Psoas muscle (tissue), 7 donors: ENCODE measurements at regions not wholly inside any gene's neighbourhood (a gene's known extent, or its start where the extent isn't known, plus 50 kb on each side); places are given as distances from the start of the nearest gene placed in this dataset.

ENCODE experiments used
- ATAC-seq, 4 donors: fragments of 200-7000 bp; cut with Tn5 transposase; one replicate each; pipeline ENCODE4 v1.9.1; 2020; ENCODE audit warnings: moderate library complexity in 3 of 4, mild to moderate bottlenecking in 2 of 4
- DNase-seq, 2 donors: peaks; one replicate each; pipeline ENCODE4 v3.0.0-alpha.2; 2020
- H3K27ac ChIP-seq: fragments of 200-600 bp; one replicate; pipeline ENCODE4 v1.8.0; 2022
- H3K27me3 ChIP-seq, 3 donors: fragments of 200-600 bp in 1 of 3; one replicate each; pipeline versions ENCODE4 v1.6.1 to v1.8.0; 2013 to 2022; ENCODE audit warnings: low read length in 2 of 3, mild to moderate bottlenecking in 2 of 3, moderate library complexity in 1 of 3; ENCODE audit not compliant: insufficient read depth in 3 of 3
- H3K36me3 ChIP-seq, 2 donors: fragments of 200-600 bp in 1 of 2; one replicate each; pipeline versions ENCODE4 v1.6.1 to v1.8.0; 2013 to 2022; ENCODE audit warnings: low read depth in 1 of 2, mild to moderate bottlenecking in 1 of 2, moderate library complexity in 1 of 2; ENCODE audit not compliant: insufficient read depth in 1 of 2
- H3K4me1 ChIP-seq: fragments of 200-600 bp; one replicate; pipeline ENCODE4 v1.8.0; 2022
- H3K4me3 ChIP-seq: fragments of 200-600 bp; one replicate; pipeline ENCODE4 v1.8.0; 2022; ENCODE audit warnings: mild to moderate bottlenecking
- H3K9me3 ChIP-seq: fragments of 200-600 bp; one replicate; pipeline ENCODE4 v1.8.0; 2022
- CTCF ChIP-seq: fragments of 200-600 bp; IDR thresholded peaks from one replicate; pipeline ENCODE4 v1.8.0; 2022; ENCODE audit warnings: antibody characterized with exemption
- WGBS, 3 donors: extraction: QIAGEN DNeasy Blood & Tissue Kit; methylation state at CpG; one replicate each; pipeline versions ENCODE4 v1.1.6 to v1.1.7; 2013; 5-methylcytosine and 5-hydroxymethylcytosine counted together
- intact Hi-C, 2 donors: fragments of 100-400 bp; cut with DNase I; formaldehyde crosslinking; loops; one replicate each; pipeline versions ENCODE4 v1.11.0 to v1.14.2; 2022
- donor health status: healthy with polysubstance abuse.
- donor health status: DM: no; HTN: no; CAD: no; lungs with moderate emphysema.
- donor health status: Bipolar disorder and iron deficiency.
- donor health status: healthy.
- donor health status: DM: yes; HTN: yes; CAD: no.
- donor health status: DM: no; HTN: no; CAD: no.
- donor health status: DM: yes; HTN: yes; CAD: no.

- TF ChIP-seq CTCF: no peak
- Histone ChIP-seq H3K27ac (no peak overlapping the region), H3K36me3 (no peaks in the 10 kb centered on the region), H3K27me3 (no peaks in the 10 kb centered on the region), H3K9me3 (no peaks in the 10 kb centered on the region), H3K4me1 (no peaks in the 10 kb centered on the region), H3K4me3 (no peak overlapping the region)
- WGBS, 3 donors: 92% methylated on average over 3 of the region's 3 CpGs
- DNase-seq (no peak), ATAC-seq (no peak)
- intact Hi-C loops: no loop called here
Observed at GRCh38 chr5:116897291-116897690, 322.7 kb upstream of the SEMA6A start.

- H3K4me3 ChIP-seq: no peak overlapping the region
- H3K27ac ChIP-seq: no peak overlapping the region
- intact Hi-C loops: no loop called here
- no peaks in the 10 kb centered on the region for H3K4me1 ChIP-seq
- no peak for ATAC-seq
- H3K36me3 ChIP-seq: no peaks in the 10 kb centered on the region
- no peak for TF ChIP-seq CTCF
- no peaks in the 10 kb centered on the region for H3K27me3 ChIP-seq
- DNase-seq: no peak
- no peaks in the 10 kb centered on the region for H3K9me3 ChIP-seq
Observed at GRCh38 chr5:116896001-116896400, 321.4 kb upstream of the SEMA6A start.

GRCh38 chr5:116892993-116893392 lies 318.4 kb upstream of the SEMA6A start:
- no peaks in the 10 kb centered on the region for H3K27me3 ChIP-seq
- no peaks in the 10 kb centered on the region for H3K4me1 ChIP-seq
- no peaks in the 10 kb centered on the region for H3K9me3 ChIP-seq
- no peak overlapping the region for H3K4me3 ChIP-seq
- H3K27ac ChIP-seq: no peak overlapping the region
- TF ChIP-seq CTCF: no peak
- intact Hi-C loops: no loop called here
- ATAC-seq: no peak
- no peaks in the 10 kb centered on the region for H3K36me3 ChIP-seq
- DNase-seq: no peak

- H3K4me1 ChIP-seq: no peaks in the 10 kb centered on the region
- no peaks in the 10 kb centered on the region for H3K36me3 ChIP-seq
- no peaks in the 10 kb centered on the region for H3K27me3 ChIP-seq
- TF ChIP-seq CTCF: no peak
- 97 to 99% (median 97%) methylated on average over 1 of the region's 1 CpG for WGBS, 3 donors
- ATAC-seq (no peak), DNase-seq (no peak)
- H3K27ac ChIP-seq: no peak overlapping the region
- H3K4me3 ChIP-seq: no peak overlapping the region
- intact Hi-C loops: no loop called here
- no peaks in the 10 kb centered on the region for H3K9me3 ChIP-seq
Observed at GRCh38 chr5:116887104-116887503, 312.5 kb upstream of the SEMA6A start.

GRCh38 chr5:116885825-116886224 lies 311.2 kb upstream of the SEMA6A start:
- DNase-seq (no peak), ATAC-seq (no peak)
- intact Hi-C loops: no loop called here
- no peak overlapping the region for H3K27ac ChIP-seq
- no peaks in the 10 kb centered on the region for H3K4me1 ChIP-seq
- H3K9me3 ChIP-seq: no peaks in the 10 kb centered on the region
- no peak overlapping the region for H3K4me3 ChIP-seq
- H3K27me3 ChIP-seq: no peaks in the 10 kb centered on the region
- no peak for TF ChIP-seq CTCF
- no peaks in the 10 kb centered on the region for H3K36me3 ChIP-seq
